Lower leg skin (tissue), 3 donors: ENCODE measurements at regions not wholly inside any gene's neighbourhood (a gene's known extent, or its start where the extent isn't known, plus 50 kb on each side); places are given as distances from the start of the nearest gene placed in this dataset.
"Not testable (repeated sequence)": the region's sequence is repeated elsewhere in the genome, so short reads cannot be mapped to it uniquely, and the experiment has no call there.

ENCODE experiments used
- POLR2A ChIP-seq, 2 donors: fragments of 450-650 bp; IDR thresholded peaks; one replicate each; pipeline ENCODE4 v1.6.1; 2016 to 2017; ENCODE audit warnings: antibody characterized with exemption in 2 of 2, mild to moderate bottlenecking in 1 of 2, moderate library complexity in 1 of 2
- TF ChIP-seq, protein P1 (sequence below), 3 donors: fragments of 450-650 bp; IDR thresholded peaks; one replicate each; pipeline ENCODE4 v1.5.1; 2016; ENCODE audit warnings: antibody characterized with exemption in 3 of 3, mild to moderate bottlenecking in 3 of 3, moderate library complexity in 2 of 3

- TF ChIP-seq, protein P1, sequence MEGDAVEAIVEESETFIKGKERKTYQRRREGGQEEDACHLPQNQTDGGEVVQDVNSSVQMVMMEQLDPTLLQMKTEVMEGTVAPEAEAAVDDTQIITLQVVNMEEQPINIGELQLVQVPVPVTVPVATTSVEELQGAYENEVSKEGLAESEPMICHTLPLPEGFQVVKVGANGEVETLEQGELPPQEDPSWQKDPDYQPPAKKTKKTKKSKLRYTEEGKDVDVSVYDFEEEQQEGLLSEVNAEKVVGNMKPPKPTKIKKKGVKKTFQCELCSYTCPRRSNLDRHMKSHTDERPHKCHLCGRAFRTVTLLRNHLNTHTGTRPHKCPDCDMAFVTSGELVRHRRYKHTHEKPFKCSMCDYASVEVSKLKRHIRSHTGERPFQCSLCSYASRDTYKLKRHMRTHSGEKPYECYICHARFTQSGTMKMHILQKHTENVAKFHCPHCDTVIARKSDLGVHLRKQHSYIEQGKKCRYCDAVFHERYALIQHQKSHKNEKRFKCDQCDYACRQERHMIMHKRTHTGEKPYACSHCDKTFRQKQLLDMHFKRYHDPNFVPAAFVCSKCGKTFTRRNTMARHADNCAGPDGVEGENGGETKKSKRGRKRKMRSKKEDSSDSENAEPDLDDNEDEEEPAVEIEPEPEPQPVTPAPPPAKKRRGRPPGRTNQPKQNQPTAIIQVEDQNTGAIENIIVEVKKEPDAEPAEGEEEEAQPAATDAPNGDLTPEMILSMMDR (IDR thresholded peaks at IDR 0.05): not testable (repeated sequence)
- TF ChIP-seq POLR2A (IDR thresholded peaks at IDR 0.05): not testable (repeated sequence)
These were observed 222.6 kb downstream of the ATP6V0E2 start for GRCh38 chr7:150096213-150096994.
